ENCODE measurements at regions not wholly inside any gene's neighbourhood (a gene's known extent, or its start where the extent isn't known, plus 50 kb on each side); places are given as distances from the start of the nearest gene placed in this dataset.
"Not testable (repeated sequence)": the region's sequence is repeated elsewhere in the genome, so short reads cannot be mapped to it uniquely, and the experiment has no call there.

DNA sequence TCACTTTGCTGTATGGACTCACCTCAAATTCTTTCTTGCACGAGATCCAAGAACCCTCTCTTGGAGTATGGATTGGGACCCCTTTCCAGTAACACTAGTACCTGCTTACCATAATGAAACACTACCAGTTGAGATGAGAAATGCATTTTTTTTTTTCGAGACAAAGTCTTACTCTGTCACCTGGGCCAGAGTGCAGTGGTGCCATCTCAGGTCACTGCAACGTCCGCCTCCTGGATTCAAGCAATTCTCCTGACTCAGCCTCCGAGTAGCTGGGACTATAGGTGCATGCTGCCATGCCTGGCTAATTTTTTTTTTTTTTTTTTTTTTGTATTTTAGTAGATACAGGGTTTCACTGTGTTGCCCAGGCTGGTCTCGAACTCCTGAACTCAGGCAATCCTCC lies 167.0 kb downstream of the THBS2 start:
- not testable (repeated sequence) for H3K36me3 ChIP-seq (ENCODE audit: control insufficient read depth in 1 of 2, insufficient read depth in 2 of 2, low read length in 2 of 2); H3K9me3 ChIP-seq (ENCODE audit: control insufficient read depth in 1 of 2, low read length in 2 of 2); H3K27ac ChIP-seq (ENCODE audit: low read length); H3K4me1 ChIP-seq (ENCODE audit: control insufficient read depth in 1 of 2, insufficient read depth in 2 of 2, low read length in 2 of 2); H3K27me3 ChIP-seq (ENCODE audit: low read depth, low read length); H3K4me3 ChIP-seq (ENCODE audit: low read depth in 1 of 2, low read length in 2 of 2)

DNA sequence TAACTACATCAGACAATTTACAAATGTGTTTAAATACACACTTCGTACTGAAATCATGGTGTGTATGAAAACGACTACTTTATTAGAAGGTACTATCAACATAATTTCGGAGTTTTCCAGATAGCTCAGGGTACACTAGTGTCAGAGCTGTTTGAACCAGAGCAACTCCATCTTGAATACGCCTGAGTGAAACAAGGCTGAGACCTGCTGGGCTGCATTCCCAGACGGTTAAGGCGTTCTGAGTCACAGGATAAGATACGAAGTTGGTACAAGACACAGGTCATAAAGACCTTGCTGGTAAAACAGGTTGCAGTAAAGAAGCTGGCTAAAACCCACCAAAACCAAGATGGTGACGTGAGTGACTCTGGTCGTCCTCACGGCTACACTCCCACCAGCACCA lies 167.6 kb downstream of the THBS2 start:
- no peaks in the 10 kb centered on the region for H3K36me3 ChIP-seq (ENCODE audit: control insufficient read depth in 1 of 2, insufficient read depth in 2 of 2, low read length in 2 of 2)
- H3K9me3 ChIP-seq (ENCODE audit: control insufficient read depth in 1 of 2, low read length in 2 of 2) = peaks cover 0 to 8% of the 10 kb centered on the region in 2 donors
- H3K4me1 ChIP-seq (ENCODE audit: control insufficient read depth in 1 of 2, insufficient read depth in 2 of 2, low read length in 2 of 2) = no peaks in the 10 kb centered on the region
- H3K27me3 ChIP-seq (ENCODE audit: low read depth, low read length) = no peaks in the 10 kb centered on the region
- no peak overlapping the region for H3K4me3 ChIP-seq (ENCODE audit: low read depth in 1 of 2, low read length in 2 of 2)
- no peak overlapping the region for H3K27ac ChIP-seq (ENCODE audit: low read length)

DNA sequence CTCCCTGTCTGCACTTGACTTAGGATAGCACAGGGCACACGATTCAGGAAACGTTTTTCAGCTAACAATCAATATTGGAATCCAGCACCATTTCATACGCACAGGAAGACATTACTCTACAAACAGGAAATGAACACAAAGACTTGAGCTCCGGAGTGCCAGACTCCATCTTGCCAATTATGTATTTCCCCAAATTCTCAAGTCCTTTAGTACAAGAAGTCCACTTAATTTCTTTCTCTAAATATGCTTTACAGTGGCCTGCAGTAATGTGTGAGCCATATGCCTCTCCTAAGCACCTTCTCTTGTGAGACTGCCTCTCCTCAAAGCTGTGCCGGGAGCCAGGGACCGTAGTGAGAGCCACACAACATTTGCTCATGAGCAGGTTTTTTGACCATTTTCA lies 168.2 kb downstream of the THBS2 start:
- no peak overlapping the region for H3K27ac ChIP-seq (ENCODE audit: low read length)
- no peaks in the 10 kb centered on the region for H3K4me1 ChIP-seq (ENCODE audit: control insufficient read depth in 1 of 2, insufficient read depth in 2 of 2, low read length in 2 of 2)
- H3K9me3 ChIP-seq (ENCODE audit: control insufficient read depth in 1 of 2, low read length in 2 of 2) = peaks cover 0 to 3% of the 10 kb centered on the region in 2 donors
- no peaks in the 10 kb centered on the region for H3K27me3 ChIP-seq (ENCODE audit: low read depth, low read length)
- no peaks in the 10 kb centered on the region for H3K36me3 ChIP-seq (ENCODE audit: control insufficient read depth in 1 of 2, insufficient read depth in 2 of 2, low read length in 2 of 2)
- no peak overlapping the region for H3K4me3 ChIP-seq (ENCODE audit: low read depth in 1 of 2, low read length in 2 of 2)

DNA sequence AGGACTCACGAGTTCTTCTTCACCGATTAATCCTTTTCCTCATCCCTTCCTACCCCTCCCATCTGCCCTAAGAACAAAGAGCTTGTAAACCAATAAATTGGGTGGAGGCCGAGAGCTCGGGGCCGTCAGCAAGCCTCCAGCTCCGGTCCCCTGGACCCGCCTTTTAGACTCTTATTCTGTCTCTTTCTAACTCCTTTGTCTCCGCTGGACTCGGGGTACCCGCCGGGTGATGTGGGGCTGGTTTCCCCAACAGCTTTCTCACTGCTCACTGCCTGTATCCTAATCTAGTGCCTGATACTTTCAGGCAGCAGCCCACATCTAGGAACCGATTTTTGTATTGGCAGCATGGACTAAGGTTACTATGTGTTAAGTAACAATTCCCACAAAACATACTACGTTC lies 169.1 kb downstream of the THBS2 start:
- not testable (repeated sequence) for H3K4me1 ChIP-seq (ENCODE audit: control insufficient read depth in 1 of 2, insufficient read depth in 2 of 2, low read length in 2 of 2); H3K27me3 ChIP-seq (ENCODE audit: low read depth, low read length); H3K27ac ChIP-seq (ENCODE audit: low read length); H3K4me3 ChIP-seq (ENCODE audit: low read depth in 1 of 2, low read length in 2 of 2); H3K36me3 ChIP-seq (ENCODE audit: control insufficient read depth in 1 of 2, insufficient read depth in 2 of 2, low read length in 2 of 2); H3K9me3 ChIP-seq (ENCODE audit: control insufficient read depth in 1 of 2, low read length in 2 of 2)

DNA sequence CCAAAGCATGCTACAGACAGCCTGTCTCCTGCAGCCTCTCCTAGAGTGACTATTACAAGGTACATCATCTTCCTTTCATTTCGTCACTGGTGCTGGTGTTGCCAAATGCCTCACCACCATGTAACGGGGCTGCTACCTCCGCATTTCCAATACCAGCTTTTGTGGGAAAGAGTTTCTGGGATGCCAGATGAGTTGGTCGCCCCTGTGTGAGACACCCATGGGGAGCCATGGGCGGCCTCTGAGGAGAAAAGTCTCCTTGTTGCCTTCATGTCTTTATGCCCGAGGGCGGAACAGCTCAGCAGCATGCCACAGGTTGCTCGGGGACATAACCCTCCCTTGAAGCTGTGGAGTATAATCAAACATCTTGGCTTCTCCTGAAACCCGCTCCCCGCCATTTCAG lies 169.6 kb downstream of the THBS2 start:
- Histone ChIP-seq H3K9me3 (ENCODE audit: control insufficient read depth in 1 of 2, low read length in 2 of 2) (no peaks in the 10 kb centered on the region), H3K27ac (ENCODE audit: low read length) (no peak overlapping the region), H3K36me3 (ENCODE audit: control insufficient read depth in 1 of 2, insufficient read depth in 2 of 2, low read length in 2 of 2) (no peaks in the 10 kb centered on the region), H3K4me3 (ENCODE audit: low read depth in 1 of 2, low read length in 2 of 2) (no peak overlapping the region), H3K27me3 (ENCODE audit: low read depth, low read length) (no peaks in the 10 kb centered on the region), H3K4me1 (ENCODE audit: control insufficient read depth in 1 of 2, insufficient read depth in 2 of 2, low read length in 2 of 2) (no peaks in the 10 kb centered on the region)

DNA sequence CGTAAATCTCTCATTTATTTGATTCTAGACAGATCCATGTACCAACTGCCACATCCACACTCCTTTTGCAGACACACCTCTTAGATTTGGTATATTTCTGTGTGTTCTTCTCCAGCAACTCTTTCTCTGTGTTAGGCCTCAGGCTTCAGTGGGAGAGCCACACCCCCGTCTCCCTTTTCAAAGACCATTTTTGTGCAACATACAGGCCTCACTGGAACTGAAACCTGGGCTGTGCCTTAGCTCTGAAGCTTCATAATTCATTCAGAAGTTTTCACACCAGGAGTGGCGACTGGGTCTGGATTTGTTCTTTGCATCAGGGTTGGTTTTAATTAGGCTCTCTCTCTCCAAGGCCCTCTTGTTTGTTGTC lies 170.2 kb downstream of the THBS2 start:
- no peaks in the 10 kb centered on the region for H3K9me3 ChIP-seq (ENCODE audit: control insufficient read depth in 1 of 2, low read length in 2 of 2)
- H3K27me3 ChIP-seq (ENCODE audit: low read depth, low read length) = no peaks in the 10 kb centered on the region
- H3K4me3 ChIP-seq (ENCODE audit: low read depth in 1 of 2, low read length in 2 of 2) = no peak overlapping the region
- H3K27ac ChIP-seq (ENCODE audit: low read length) = no peak overlapping the region
- no peaks in the 10 kb centered on the region for H3K36me3 ChIP-seq (ENCODE audit: control insufficient read depth in 1 of 2, insufficient read depth in 2 of 2, low read length in 2 of 2)
- H3K4me1 ChIP-seq (ENCODE audit: control insufficient read depth in 1 of 2, insufficient read depth in 2 of 2, low read length in 2 of 2) = no peaks in the 10 kb centered on the region

DNA sequence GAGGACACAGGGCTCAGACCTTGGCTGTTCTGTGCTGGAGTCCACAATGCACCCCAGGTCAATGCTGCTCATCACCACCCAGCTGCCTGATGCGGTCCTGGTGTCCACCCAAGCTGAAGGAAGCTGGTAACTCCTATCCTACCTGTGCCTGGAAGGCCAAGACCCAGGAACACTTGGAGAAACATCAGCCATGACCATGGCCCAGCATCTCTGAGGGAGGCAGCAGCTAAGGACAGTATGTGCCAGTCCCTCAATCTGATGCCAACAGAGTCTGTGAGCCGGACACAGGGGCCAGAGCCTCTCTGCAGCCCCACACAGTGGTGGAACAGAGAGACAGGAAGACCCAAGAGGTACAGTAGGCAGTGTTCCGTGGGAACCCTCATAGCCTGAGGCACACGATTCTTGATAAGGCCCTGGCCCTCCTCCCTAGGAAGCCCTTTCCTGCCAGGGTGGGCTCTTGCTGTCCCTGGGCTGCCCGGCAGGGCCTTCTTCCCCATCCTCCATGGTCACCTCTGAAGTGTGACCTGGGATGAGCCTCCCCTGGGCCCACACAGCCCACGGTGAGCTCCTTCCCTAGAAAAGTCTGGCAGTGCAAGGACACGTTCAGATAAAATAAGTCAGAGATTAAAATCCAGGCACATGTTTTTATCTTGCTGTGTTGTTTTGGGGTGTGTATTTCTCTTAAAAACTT lies 170.7 kb downstream of the THBS2 start:
- Histone ChIP-seq H3K27me3 (ENCODE audit: low read depth, low read length) (no peaks in the 10 kb centered on the region), H3K9me3 (ENCODE audit: control insufficient read depth in 1 of 2, low read length in 2 of 2) (no peaks in the 10 kb centered on the region), H3K4me3 (ENCODE audit: low read depth in 1 of 2, low read length in 2 of 2) (no peak overlapping the region), H3K36me3 (ENCODE audit: control insufficient read depth in 1 of 2, insufficient read depth in 2 of 2, low read length in 2 of 2) (no peaks in the 10 kb centered on the region), H3K27ac (ENCODE audit: low read length) (no peak overlapping the region), H3K4me1 (ENCODE audit: control insufficient read depth in 1 of 2, insufficient read depth in 2 of 2, low read length in 2 of 2) (no peaks in the 10 kb centered on the region)

DNA sequence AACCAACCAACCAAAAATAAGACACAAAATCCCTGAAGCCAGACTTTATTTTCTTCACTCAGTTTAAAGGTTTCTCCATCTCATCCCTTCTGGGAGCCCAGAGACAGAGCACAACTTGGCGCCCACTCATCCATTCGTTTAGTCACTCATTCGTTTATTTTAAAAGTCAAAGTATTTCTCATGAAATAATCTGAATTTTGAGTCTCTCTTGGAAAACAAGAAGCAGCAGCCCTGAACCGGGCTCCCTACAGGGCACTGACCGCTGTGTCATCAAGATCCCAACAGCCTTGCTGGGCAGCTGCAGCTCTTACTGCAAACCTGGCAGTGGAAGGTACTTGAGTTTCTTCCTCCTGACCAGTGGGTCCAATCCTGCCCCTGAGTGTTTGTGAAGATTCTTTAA lies 171.6 kb downstream of the THBS2 start:
- no peak overlapping the region for H3K4me3 ChIP-seq (ENCODE audit: low read depth in 1 of 2, low read length in 2 of 2)
- no peaks in the 10 kb centered on the region for H3K4me1 ChIP-seq (ENCODE audit: control insufficient read depth in 1 of 2, insufficient read depth in 2 of 2, low read length in 2 of 2)
- H3K9me3 ChIP-seq (ENCODE audit: control insufficient read depth in 1 of 2, low read length in 2 of 2) = no peaks in the 10 kb centered on the region
- no peak overlapping the region for H3K27ac ChIP-seq (ENCODE audit: low read length)
- no peaks in the 10 kb centered on the region for H3K27me3 ChIP-seq (ENCODE audit: low read depth, low read length)
- H3K36me3 ChIP-seq (ENCODE audit: control insufficient read depth in 1 of 2, insufficient read depth in 2 of 2, low read length in 2 of 2) = no peaks in the 10 kb centered on the region

DNA sequence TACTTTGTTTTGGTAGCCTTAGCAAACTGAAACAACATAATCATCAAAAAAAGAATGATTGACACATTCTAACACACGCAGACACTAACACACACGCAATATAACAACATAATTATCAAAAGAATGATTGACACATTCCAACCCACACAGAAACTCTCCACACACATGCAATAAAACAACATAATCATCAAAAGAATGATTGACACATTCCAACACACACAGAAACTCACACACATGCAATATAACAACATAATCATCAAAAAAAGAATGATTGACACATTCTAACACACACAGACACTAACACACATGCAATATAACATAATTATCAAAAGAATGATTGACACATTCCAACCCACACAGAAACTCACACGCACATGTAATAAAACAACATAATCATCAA lies 172.4 kb downstream of the THBS2 start:
- no peaks in the 10 kb centered on the region for H3K27me3 ChIP-seq (ENCODE audit: low read depth, low read length)
- H3K4me3 ChIP-seq (ENCODE audit: low read depth in 1 of 2, low read length in 2 of 2) = no peak overlapping the region
- H3K9me3 ChIP-seq (ENCODE audit: control insufficient read depth in 1 of 2, low read length in 2 of 2) = no peaks in the 10 kb centered on the region
- no peaks in the 10 kb centered on the region for H3K36me3 ChIP-seq (ENCODE audit: control insufficient read depth in 1 of 2, insufficient read depth in 2 of 2, low read length in 2 of 2)
- no peaks in the 10 kb centered on the region for H3K4me1 ChIP-seq (ENCODE audit: control insufficient read depth in 1 of 2, insufficient read depth in 2 of 2, low read length in 2 of 2)
- no peak overlapping the region for H3K27ac ChIP-seq (ENCODE audit: low read length)

DNA sequence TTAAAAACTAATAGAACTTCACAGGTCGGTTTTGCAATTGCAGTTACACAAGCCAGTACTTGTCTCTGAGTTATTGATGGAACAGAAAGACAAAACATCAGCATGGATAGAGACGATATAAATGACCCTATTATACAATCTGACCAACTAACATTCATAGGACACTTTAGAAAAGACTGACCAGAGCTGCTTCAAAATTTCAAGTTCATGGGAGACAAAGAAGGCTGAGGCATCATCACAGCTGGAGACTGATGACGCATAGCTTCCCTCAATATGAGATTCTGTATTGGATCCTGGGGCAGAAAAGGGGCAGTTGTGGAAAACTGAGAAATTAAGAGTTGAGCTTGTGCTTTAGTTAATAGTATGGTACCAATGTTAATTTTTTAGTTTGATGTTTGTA lies 174.0 kb downstream of the THBS2 start:
- H3K4me1 ChIP-seq (ENCODE audit: control insufficient read depth in 1 of 2, insufficient read depth in 2 of 2, low read length in 2 of 2) = no peaks in the 10 kb centered on the region
- no peaks in the 10 kb centered on the region for H3K27me3 ChIP-seq (ENCODE audit: low read depth, low read length)
- no peak overlapping the region for H3K27ac ChIP-seq (ENCODE audit: low read length)
- H3K4me3 ChIP-seq (ENCODE audit: low read depth in 1 of 2, low read length in 2 of 2) = no peak overlapping the region
- H3K9me3 ChIP-seq (ENCODE audit: control insufficient read depth in 1 of 2, low read length in 2 of 2) = no peaks in the 10 kb centered on the region
- no peaks in the 10 kb centered on the region for H3K36me3 ChIP-seq (ENCODE audit: control insufficient read depth in 1 of 2, insufficient read depth in 2 of 2, low read length in 2 of 2)

DNA sequence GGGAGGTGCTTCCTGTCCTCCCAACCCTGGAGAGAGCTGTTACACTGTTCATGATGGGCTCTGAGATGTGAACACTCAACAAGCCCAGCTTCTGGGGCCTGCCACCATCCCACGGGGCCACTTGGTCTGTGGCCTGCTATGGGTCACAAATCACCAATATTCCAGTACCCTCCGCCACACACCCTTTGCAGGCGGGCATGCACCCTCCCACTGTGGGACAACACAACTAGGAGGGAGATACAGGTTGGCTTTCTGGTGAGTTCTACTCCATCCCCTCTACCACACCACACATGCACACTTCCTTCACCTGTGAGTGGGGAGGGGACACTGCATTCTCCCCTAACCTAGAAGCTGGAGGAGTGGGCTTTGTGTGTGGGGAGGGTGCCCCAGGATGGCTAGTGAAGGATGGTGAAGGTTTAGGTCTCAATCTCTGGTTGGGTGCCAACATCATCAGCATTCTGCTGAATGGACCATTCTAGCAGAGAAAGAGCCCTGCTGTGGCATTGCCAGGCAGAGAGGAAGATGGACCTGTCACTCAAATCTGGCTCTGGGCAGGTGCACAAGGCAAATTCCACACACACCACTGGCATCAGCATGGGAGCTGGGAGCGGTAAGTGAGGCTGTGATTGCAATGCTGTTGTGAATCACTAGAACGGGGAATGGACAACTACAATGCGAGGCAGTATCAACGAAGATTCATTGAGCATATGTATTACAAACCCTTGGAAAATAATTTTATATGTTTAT lies 175.1 kb downstream of the THBS2 start:
- H3K4me3 ChIP-seq (ENCODE audit: low read depth in 1 of 2, low read length in 2 of 2) = no peak overlapping the region
- no peaks in the 10 kb centered on the region for H3K27me3 ChIP-seq (ENCODE audit: low read depth, low read length)
- no peaks in the 10 kb centered on the region for H3K36me3 ChIP-seq (ENCODE audit: control insufficient read depth in 1 of 2, insufficient read depth in 2 of 2, low read length in 2 of 2)
- H3K4me1 ChIP-seq (ENCODE audit: control insufficient read depth in 1 of 2, insufficient read depth in 2 of 2, low read length in 2 of 2) = no peaks in the 10 kb centered on the region
- H3K27ac ChIP-seq (ENCODE audit: low read length) = no peak overlapping the region
- H3K9me3 ChIP-seq (ENCODE audit: control insufficient read depth in 1 of 2, low read length in 2 of 2) = no peaks in the 10 kb centered on the region
